ENCODE measurements at regions not wholly inside any gene's neighbourhood (a gene's known extent, or its start where the extent isn't known, plus 50 kb on each side); places are given as distances from the start of the nearest gene placed in this dataset.

GRCh38 chr6:167512696-167513375 lies 187.9 kb downstream of the TTLL2 start:
- Histone ChIP-seq H2AFZ (no peak overlapping the region), H3K79me2 (ENCODE audit: low read depth) (no peaks in the 10 kb centered on the region), H3K4me3 (no peak overlapping the region), H3K9me2 (ENCODE audit: insufficient read depth) (no peaks in the 10 kb centered on the region), H3K4me1 (replicated peaks; ENCODE audit: insufficient read depth) (no peaks in the 10 kb centered on the region), H3F3A (ENCODE audit: insufficient read depth, low read depth) (no peaks in the 10 kb centered on the region), H3K36me3 (ENCODE audit: low read depth) (no peaks in the 10 kb centered on the region), H3K4me2 (no peak overlapping the region), H3K27ac (no peak overlapping the region), H3K27me3 (ENCODE audit: insufficient read depth, low read depth) (peaks cover 51% of the 10 kb centered on the region), H4K20me1 (ENCODE audit: insufficient read depth) (no peaks in the 10 kb centered on the region), H3K9me3 (ENCODE audit: insufficient read depth, low read depth) (no peaks in the 10 kb centered on the region)
- intact Hi-C loops (cut with micrococcal nuclease; ENCODE audit: unreplicated experiment), result no loop called here
- TF ChIP-seq, protein P1, sequence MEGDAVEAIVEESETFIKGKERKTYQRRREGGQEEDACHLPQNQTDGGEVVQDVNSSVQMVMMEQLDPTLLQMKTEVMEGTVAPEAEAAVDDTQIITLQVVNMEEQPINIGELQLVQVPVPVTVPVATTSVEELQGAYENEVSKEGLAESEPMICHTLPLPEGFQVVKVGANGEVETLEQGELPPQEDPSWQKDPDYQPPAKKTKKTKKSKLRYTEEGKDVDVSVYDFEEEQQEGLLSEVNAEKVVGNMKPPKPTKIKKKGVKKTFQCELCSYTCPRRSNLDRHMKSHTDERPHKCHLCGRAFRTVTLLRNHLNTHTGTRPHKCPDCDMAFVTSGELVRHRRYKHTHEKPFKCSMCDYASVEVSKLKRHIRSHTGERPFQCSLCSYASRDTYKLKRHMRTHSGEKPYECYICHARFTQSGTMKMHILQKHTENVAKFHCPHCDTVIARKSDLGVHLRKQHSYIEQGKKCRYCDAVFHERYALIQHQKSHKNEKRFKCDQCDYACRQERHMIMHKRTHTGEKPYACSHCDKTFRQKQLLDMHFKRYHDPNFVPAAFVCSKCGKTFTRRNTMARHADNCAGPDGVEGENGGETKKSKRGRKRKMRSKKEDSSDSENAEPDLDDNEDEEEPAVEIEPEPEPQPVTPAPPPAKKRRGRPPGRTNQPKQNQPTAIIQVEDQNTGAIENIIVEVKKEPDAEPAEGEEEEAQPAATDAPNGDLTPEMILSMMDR (conservative IDR thresholded peaks at IDR 0.05), result no peak
- TF ChIP-seq EZH2 (IDR thresholded peaks at IDR 0.05; ENCODE audit: low read depth), result no peak
- DNase-seq, result no peak
- BruUV-seq (replicated peaks), result no TSS peak
- ChIA-PET POLR2A (ENCODE audit: unreplicated experiment) (no interaction called here), CTCF (no interaction called here)

GRCh38 chr6:167513778-167514177 lies 188.9 kb downstream of the TTLL2 start:
- H3K4me3 ChIP-seq, result no peak overlapping the region
- H2AFZ ChIP-seq, result no peak overlapping the region
- POLR2A ChIA-PET (ENCODE audit: unreplicated experiment), result no interaction called here
- H4K20me1 ChIP-seq (ENCODE audit: insufficient read depth), result no peaks in the 10 kb centered on the region
- TF ChIP-seq EZH2 (IDR thresholded peaks at IDR 0.05; ENCODE audit: low read depth), result no peak
- TF ChIP-seq, protein P1 (conservative IDR thresholded peaks at IDR 0.05), result no peak
- no TSS peak for BruUV-seq (replicated peaks)
- CTCF ChIA-PET, result no interaction called here
- no peaks in the 10 kb centered on the region for H3K9me3 ChIP-seq (ENCODE audit: insufficient read depth, low read depth)
- no peak overlapping the region for H3K27ac ChIP-seq
- H3F3A ChIP-seq (ENCODE audit: insufficient read depth, low read depth), result no peaks in the 10 kb centered on the region
- no peaks in the 10 kb centered on the region for H3K79me2 ChIP-seq (ENCODE audit: low read depth)
- intact Hi-C loops (cut with micrococcal nuclease; ENCODE audit: unreplicated experiment), result no loop called here
- H3K9me2 ChIP-seq (ENCODE audit: insufficient read depth), result no peaks in the 10 kb centered on the region
- H3K27me3 ChIP-seq (ENCODE audit: insufficient read depth, low read depth), result peaks cover 60% of the 10 kb centered on the region
- no peaks in the 10 kb centered on the region for H3K4me1 ChIP-seq (replicated peaks; ENCODE audit: insufficient read depth)
- no peak overlapping the region for H3K4me2 ChIP-seq
- DNase-seq, result no peak
- H3K36me3 ChIP-seq (ENCODE audit: low read depth), result no peaks in the 10 kb centered on the region

DNA sequence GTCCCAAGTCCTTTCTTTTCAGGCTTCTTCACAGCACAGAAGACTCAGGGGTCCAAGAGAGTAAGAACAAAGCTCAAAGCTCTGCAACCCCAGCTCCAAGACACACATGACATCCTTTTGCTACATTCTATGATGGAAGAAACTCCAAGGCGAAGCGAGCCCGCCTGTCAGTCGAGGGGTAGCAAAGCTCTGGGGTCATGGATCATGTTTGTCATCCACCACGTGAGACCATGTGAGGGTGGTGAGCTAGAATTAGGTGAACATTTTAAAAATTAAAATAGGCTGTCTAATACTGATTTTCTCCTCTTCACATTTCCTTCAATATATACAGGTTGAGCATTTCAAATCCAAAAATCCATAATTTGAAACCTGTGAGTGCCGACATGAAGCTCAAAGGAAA lies 189.6 kb downstream of the TTLL2 start:
- intact Hi-C loops (cut with micrococcal nuclease; ENCODE audit: unreplicated experiment), result no loop called here
- CTCF ChIA-PET, result no interaction called here
- Histone ChIP-seq H3K4me1 (replicated peaks; ENCODE audit: insufficient read depth) (no peaks in the 10 kb centered on the region), H4K20me1 (ENCODE audit: insufficient read depth) (no peaks in the 10 kb centered on the region), H3K27me3 (ENCODE audit: insufficient read depth, low read depth) (peaks cover 59% of the 10 kb centered on the region), H3K36me3 (ENCODE audit: low read depth) (no peaks in the 10 kb centered on the region), H3F3A (ENCODE audit: insufficient read depth, low read depth) (no peaks in the 10 kb centered on the region), H3K4me3 (no peak overlapping the region), H3K79me2 (ENCODE audit: low read depth) (no peaks in the 10 kb centered on the region), H3K4me2 (no peak overlapping the region), H3K9me3 (ENCODE audit: insufficient read depth, low read depth) (no peaks in the 10 kb centered on the region), H2AFZ (no peak overlapping the region), H3K9me2 (ENCODE audit: insufficient read depth) (no peaks in the 10 kb centered on the region), H3K27ac (no peak overlapping the region)
- DNase-seq, result no peak
- TF ChIP-seq EZH2 (IDR thresholded peaks at IDR 0.05; ENCODE audit: low read depth), result no peak
- TF ChIP-seq, protein P1 (conservative IDR thresholded peaks at IDR 0.05), result no peak
- BruUV-seq (replicated peaks), result no TSS peak
- POLR2A ChIA-PET (ENCODE audit: unreplicated experiment), result no interaction called here

Data from PC-9 (cell line).